Gastrocnemius medialis (tissue), 4 donors: ENCODE measurements at regions not wholly inside any gene's neighbourhood (a gene's known extent, or its start where the extent isn't known, plus 50 kb on each side); places are given as distances from the start of the nearest gene placed in this dataset.

Experiments
- ATAC-seq, 2 donors: fragments of 150-250 bp; one replicate each; pipeline ENCODE4 v1.9.1; 2016
- DNase-seq, 2 donors: peaks; one replicate each; pipeline ENCODE4 v3.0.0-alpha.2; 2019
- H3K27ac ChIP-seq, 4 donors: fragments of 200-600 bp; sonication (generic); 1 replicate in 1 of 4; 2 replicates in 3 of 4; pipeline ENCODE4 v1.5.1; 2016 to 2018; ENCODE audit warnings: mild to moderate bottlenecking in 2 of 4, moderate library complexity in 1 of 4
- H3K27me3 ChIP-seq, 3 donors: fragments of 200-600 bp; sonication (generic) in 2 of 3; 1 replicate in 1 of 3; 2 replicates in 2 of 3; pipeline versions ENCODE4 v1.5.1 to v1.6.0; 2016 to 2019; ENCODE audit warnings: mild to moderate bottlenecking in 1 of 3, moderate library complexity in 1 of 3
- H3K36me3 ChIP-seq, 2 donors: fragments of 200-600 bp; sonication (generic) in 1 of 2; one replicate each; pipeline ENCODE4 v1.5.1; 2017 to 2018
- H3K4me1 ChIP-seq, 2 donors: fragments of 200-600 bp; sonication (generic) in 1 of 2; one replicate each; pipeline ENCODE4 v1.5.1; 2016 to 2017; ENCODE audit warnings: mild to moderate bottlenecking in 2 of 2
- H3K4me3 ChIP-seq, 4 donors: fragments of 200-600 bp; sonication (generic) in 3 of 4; 1 replicate in 1 of 4; 2 replicates in 3 of 4; pipeline ENCODE4 v1.5.1; 2016 to 2019; ENCODE audit warnings: mild to moderate bottlenecking in 2 of 4
- H3K9me3 ChIP-seq, 3 donors: fragments of 200-600 bp; sonication (generic) in 2 of 3; 1 replicate in 1 of 3; 2 replicates in 2 of 3; pipeline ENCODE4 v1.5.1; 2016 to 2019
- CTCF ChIP-seq, 5 experiments: fragments of 450-650 bp in 3 of 5; fragments of 200-600 bp in 2 of 5; sonication (generic) in 2 of 5; IDR thresholded peaks in 4 of 5; conservative IDR thresholded peaks in 1 of 5; 1 replicate in 4 of 5; 2 replicates in 1 of 5; pipeline ENCODE4 v1.5.1; 2016 to 2019; ENCODE audit warnings: antibody characterized with exemption in 5 of 5, mild to moderate bottlenecking in 3 of 5, moderate library complexity in 3 of 5
- POLR2A ChIP-seq, 2 donors: fragments of 450-650 bp; IDR thresholded peaks; one replicate each; pipeline ENCODE4 v1.6.1; 2017; ENCODE audit warnings: antibody characterized with exemption in 2 of 2, mild to moderate bottlenecking in 2 of 2, moderate library complexity in 2 of 2
- in situ Hi-C, 4 donors: fragments of 200-750 bp; cut with MboI; loops; one replicate each; pipeline versions ENCODE4 v1.15.0 to v1.8.0; 2017; ENCODE audit warnings: low sequenced_read_pairs in 4 of 4
- intact Hi-C: fragments of 100-400 bp; cut with DNase I; formaldehyde crosslinking; loops from one replicate; pipeline ENCODE4 v1.15.1; 2023; ENCODE audit warnings: low total_unique reads

- Histone ChIP-seq H3K4me1 (no peaks in the 10 kb centered on the region), H3K27ac (no peak overlapping the region), H3K36me3 (no peaks in the 10 kb centered on the region), H3K9me3 (no peaks in the 10 kb centered on the region), H3K4me3 (no peak overlapping the region), H3K27me3 (no peaks in the 10 kb centered on the region)
- no peak for ATAC-seq
- DNase-seq = no peak
- TF ChIP-seq CTCF (IDR thresholded peaks at IDR 0.05 in 4 of 5, conservative IDR thresholded peaks at IDR 0.05 in 1 of 5) = no peak
- no peak for TF ChIP-seq POLR2A (IDR thresholded peaks at IDR 0.05)
- in situ Hi-C loops = no loop called here
- intact Hi-C loops = no loop called here
Observed at GRCh38 chr13:89217813-89218212, 1546.6 kb downstream of the SLITRK5 start.

GRCh38 chr13:89221557-89222158 lies 1550.5 kb downstream of the SLITRK5 start:
- DNase-seq = no peak
- Histone ChIP-seq H3K27me3 (no peaks in the 10 kb centered on the region), H3K4me1 (no peaks in the 10 kb centered on the region), H3K4me3 (no peak overlapping the region), H3K36me3 (no peaks in the 10 kb centered on the region), H3K9me3 (no peaks in the 10 kb centered on the region), H3K27ac (no peak overlapping the region)
- no peak for TF ChIP-seq CTCF (IDR thresholded peaks at IDR 0.05 in 4 of 5, conservative IDR thresholded peaks at IDR 0.05 in 1 of 5)
- intact Hi-C loops (no loop called here), in situ Hi-C loops (no loop called here)
- no peak for ATAC-seq

- no peak for DNase-seq
- in situ Hi-C loops = no loop called here
- no peaks in the 10 kb centered on the region for H3K27me3 ChIP-seq
- no peaks in the 10 kb centered on the region for H3K9me3 ChIP-seq
- intact Hi-C loops = no loop called here
- ATAC-seq = no peak
- TF ChIP-seq POLR2A (IDR thresholded peaks at IDR 0.05) (no peak), CTCF (IDR thresholded peaks at IDR 0.05 in 4 of 5, conservative IDR thresholded peaks at IDR 0.05 in 1 of 5) (no peak)
- H3K36me3 ChIP-seq = no peaks in the 10 kb centered on the region
- H3K27ac ChIP-seq = no peak overlapping the region
- no peaks in the 10 kb centered on the region for H3K4me1 ChIP-seq
- no peak overlapping the region for H3K4me3 ChIP-seq
Observed at GRCh38 chr13:89227356-89227755, 1556.2 kb downstream of the SLITRK5 start.

- in situ Hi-C loops (no loop called here), intact Hi-C loops (no loop called here)
- no peak for ATAC-seq
- Histone ChIP-seq H3K27ac (no peak overlapping the region), H3K27me3 (no peaks in the 10 kb centered on the region), H3K9me3 (no peaks in the 10 kb centered on the region), H3K4me1 (no peaks in the 10 kb centered on the region), H3K36me3 (no peaks in the 10 kb centered on the region), H3K4me3 (no peak overlapping the region)
- DNase-seq = no peak
- TF ChIP-seq POLR2A (IDR thresholded peaks at IDR 0.05) (no peak), CTCF (IDR thresholded peaks at IDR 0.05 in 4 of 5, conservative IDR thresholded peaks at IDR 0.05 in 1 of 5) (no peak)
Observed at GRCh38 chr13:89238496-89238895, 1567.3 kb downstream of the SLITRK5 start.
